GM23338 (cell line): ENCODE measurements at regions not wholly inside any gene's neighbourhood (a gene's known extent, or its start where the extent isn't known, plus 50 kb on each side); places are given as distances from the start of the nearest gene placed in this dataset.

Experiments used
- ATAC-seq: fragments of 200-7000 bp; cut with Tn5 transposase; 3 replicates; pipeline ENCODE4 v1.9.1; 2020
- DNase-seq: peaks from one replicate; pipeline ENCODE4 v3.0.0-alpha.2; 2015; ENCODE audit warnings: low spot score
- H2AFZ ChIP-seq: fragments of 200-600 bp; sonication (generic); 2 replicates; pipeline ENCODE4 v1.8.0; 2016; ENCODE audit warnings: antibody characterized with exemption, mild to moderate bottlenecking, moderate library complexity
- H3F3A ChIP-seq: fragments of 200-600 bp; sonication (generic); replicated peaks from 2 replicates; pipeline ENCODE4 v1.8.0; 2017; ENCODE audit warnings: antibody characterized with exemption, mixed run types, low read depth
- H3K27ac ChIP-seq: fragments of 200-600 bp; sonication (generic); 2 replicates; pipeline ENCODE4 v1.6.1; 2016; ENCODE audit warnings: low read depth
- H3K27me3 ChIP-seq: fragments of 200-600 bp; sonication (generic); 2 replicates; pipeline ENCODE4 v1.8.0; 2016; ENCODE audit warnings: mild to moderate bottlenecking, mixed run types, moderate library complexity; ENCODE audit not compliant: insufficient read depth
- H3K36me3 ChIP-seq: fragments of 200-600 bp; sonication (generic); 2 replicates; pipeline ENCODE4 v1.8.0; 2016; ENCODE audit warnings: mild to moderate bottlenecking; ENCODE audit not compliant: insufficient read depth
- H3K4me1 ChIP-seq: fragments of 200-600 bp; sonication (generic); 2 replicates; pipeline ENCODE4 v1.8.0; 2016; ENCODE audit warnings: mild to moderate bottlenecking, moderate library complexity; ENCODE audit not compliant: insufficient read depth
- H3K4me2 ChIP-seq: fragments of 200-600 bp; sonication (generic); 2 replicates; pipeline ENCODE4 v1.7.1; 2017; ENCODE audit warnings: mixed run types
- H3K4me3 ChIP-seq: fragments of 200-600 bp; sonication (generic); 2 replicates; pipeline ENCODE4 v1.6.1; 2016; ENCODE audit warnings: mixed run types
- H3K79me2 ChIP-seq: fragments of 200-600 bp; sonication (generic); replicated peaks from 2 replicates; pipeline ENCODE4 v1.8.0; 2017; ENCODE audit warnings: mild to moderate bottlenecking; ENCODE audit not compliant: insufficient read depth
- H3K9me2 ChIP-seq: fragments of 200-600 bp; sonication (generic); 2 replicates; pipeline ENCODE4 v1.8.0; 2017; ENCODE audit not compliant: insufficient read depth
- H4K20me1 ChIP-seq: fragments of 200-600 bp; sonication (generic); replicated peaks from 2 replicates; pipeline ENCODE4 v1.8.0; 2017; ENCODE audit warnings: mild to moderate bottlenecking; ENCODE audit not compliant: insufficient read depth
- H3K27ac Mint-ChIP-seq: 2 replicates; pipeline ENCODE4 v1.8.0; 2020; ENCODE audit warnings: inconsistent platforms, mild to moderate bottlenecking, moderate library complexity, mixed read lengths
- H3K27me3 Mint-ChIP-seq: 3 replicates; pipeline ENCODE4 v1.8.0; 2022; ENCODE audit warnings: low read depth, mild to moderate bottlenecking, moderate library complexity, mixed read lengths, inconsistent platforms; ENCODE audit not compliant: insufficient read depth, poor library complexity
- H3K36me3 Mint-ChIP-seq: 3 replicates; pipeline ENCODE4 v1.8.0; 2021; ENCODE audit warnings: low read depth, mild to moderate bottlenecking, inconsistent platforms, moderate library complexity, mixed read lengths
- H3K4me1 Mint-ChIP-seq: 3 replicates; pipeline ENCODE4 v1.8.0; 2020; ENCODE audit warnings: mild to moderate bottlenecking, inconsistent platforms, mixed read lengths
- H3K4me3 Mint-ChIP-seq: 3 replicates; pipeline ENCODE4 v1.8.0; 2021; ENCODE audit warnings: moderate library complexity, mild to moderate bottlenecking, inconsistent platforms, mixed read lengths
- H3K9me3 Mint-ChIP-seq: 3 replicates; pipeline ENCODE4 v1.8.0; 2020; ENCODE audit warnings: moderate library complexity, mild to moderate bottlenecking, inconsistent platforms, mixed read lengths
- CREB1 ChIP-seq: fragments of 250-450 bp; sonication (Bioruptor Pico); IDR thresholded peaks from 2 replicates; pipeline ENCODE4 v1.5.0; 2020; ENCODE audit warnings: low read depth, mild to moderate bottlenecking, moderate library complexity
- CTCF ChIP-seq, 2 experiments: fragments of 200-600 bp in 1 of 2; sonication (generic) in 1 of 2; conservative IDR thresholded peaks; 2 replicates each; pipeline versions ENCODE4 v1.5.1 to v1.6.1; 2016 to 2017; ENCODE audit warnings: antibody characterized with exemption in 2 of 2, low read depth in 2 of 2, mild to moderate bottlenecking in 2 of 2, moderate library complexity in 1 of 2
- EZH2 ChIP-seq: fragments of 200-600 bp; sonication (generic); IDR thresholded peaks from one replicate; pipeline ENCODE4 v1.8.0; 2017; ENCODE audit warnings: antibody characterized with exemption, mild to moderate bottlenecking, low read depth; ENCODE audit not compliant: unreplicated experiment
- EZH2phosphoT487 ChIP-seq: fragments of 200-600 bp; sonication (generic); IDR thresholded peaks from one replicate; pipeline ENCODE4 v1.8.1; 2018; ENCODE audit warnings: antibody characterized with exemption; ENCODE audit not compliant: unreplicated experiment
- JUNB ChIP-seq: IDR thresholded peaks from one replicate; pipeline ENCODE4 v1.6.1; 2016; ENCODE audit warnings: antibody characterized with exemption; ENCODE audit not compliant: unreplicated experiment
- NANOG ChIP-seq: IDR thresholded peaks from 2 replicates; pipeline ENCODE4 v1.6.1; 2016; ENCODE audit warnings: antibody characterized with exemption, borderline replicate concordance
- ZNF114 ChIP-seq: fragments of 250-450 bp; sonication (Bioruptor Pico); IDR thresholded peaks from 2 replicates; pipeline ENCODE4 v1.5.0; 2020; ENCODE audit warnings: mild to moderate bottlenecking, moderate library complexity
- TF ChIP-seq, protein P1 (sequence below): IDR thresholded peaks from one replicate; pipeline ENCODE4 v1.6.1; 2018; ENCODE audit warnings: antibody characterized with exemption; ENCODE audit not compliant: unreplicated experiment
- TF ChIP-seq, protein P2 (sequence below): fragments of 250-450 bp; sonication (Bioruptor Pico); IDR thresholded peaks from 2 replicates; pipeline ENCODE4 v1.5.0; 2020; ENCODE audit warnings: mild to moderate bottlenecking, moderate library complexity
- TF ChIP-seq, protein P3 (sequence below): IDR thresholded peaks from 2 replicates; pipeline ENCODE4 v1.6.1; 2016; ENCODE audit warnings: antibody characterized with exemption

DNA sequence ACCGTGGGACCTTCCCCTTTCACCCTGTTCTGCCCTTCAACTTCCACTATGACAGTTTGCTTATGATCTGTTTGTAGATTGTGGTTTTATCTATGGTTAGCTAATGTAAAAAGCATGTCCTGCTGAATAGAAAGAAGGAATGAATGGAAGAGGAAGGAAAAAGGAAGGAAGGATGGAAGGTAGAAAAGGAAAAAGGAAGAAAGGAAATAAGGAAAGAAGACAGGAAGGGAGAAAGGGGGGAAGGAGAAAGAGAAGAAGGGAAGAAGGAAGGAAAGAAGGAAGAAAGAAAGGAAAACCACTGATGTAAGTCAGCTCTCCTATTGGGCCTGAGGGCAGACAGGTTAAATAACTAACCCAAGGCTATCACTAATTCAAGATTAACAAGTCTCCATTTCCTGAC, 319.1 kb upstream of the KLF3 start:
- H4K20me1 ChIP-seq: no peaks in the 10 kb centered on the region
- no peaks in the 10 kb centered on the region for H3K79me2 ChIP-seq
- Mint-ChIP-seq H3K4me3 (no peak overlapping the region), H3K9me3 (peaks cover 26% of the 10 kb centered on the region), H3K4me1 (no peaks in the 10 kb centered on the region), H3K27ac (no peak overlapping the region), H3K36me3 (no peaks in the 10 kb centered on the region; the same call in none of the 3 replicates), H3K27me3 (no peaks in the 10 kb centered on the region)
- no peaks in the 10 kb centered on the region for H3K4me1 ChIP-seq
- H3K4me3 ChIP-seq: no peak overlapping the region
- ATAC-seq (no peak), DNase-seq (no peak)
- no peak overlapping the region for H2AFZ ChIP-seq
- H3K36me3 ChIP-seq: no peaks in the 10 kb centered on the region; the same call in 1 of the 2 replicates
- peaks cover 13% of the 10 kb centered on the region; the same call in 1 of the 2 replicates for H3K9me2 ChIP-seq
- no peak for TF ChIP-seq CTCF (conservative IDR thresholded peaks at IDR 0.05; ENCODE audit: low read depth in 2 of 2)
- TF ChIP-seq JUNB: no peak
- TF ChIP-seq ZNF114 (CRISPR knock-in tag): no peak
- TF ChIP-seq EZH2: no peak
- TF ChIP-seq, protein P1, sequence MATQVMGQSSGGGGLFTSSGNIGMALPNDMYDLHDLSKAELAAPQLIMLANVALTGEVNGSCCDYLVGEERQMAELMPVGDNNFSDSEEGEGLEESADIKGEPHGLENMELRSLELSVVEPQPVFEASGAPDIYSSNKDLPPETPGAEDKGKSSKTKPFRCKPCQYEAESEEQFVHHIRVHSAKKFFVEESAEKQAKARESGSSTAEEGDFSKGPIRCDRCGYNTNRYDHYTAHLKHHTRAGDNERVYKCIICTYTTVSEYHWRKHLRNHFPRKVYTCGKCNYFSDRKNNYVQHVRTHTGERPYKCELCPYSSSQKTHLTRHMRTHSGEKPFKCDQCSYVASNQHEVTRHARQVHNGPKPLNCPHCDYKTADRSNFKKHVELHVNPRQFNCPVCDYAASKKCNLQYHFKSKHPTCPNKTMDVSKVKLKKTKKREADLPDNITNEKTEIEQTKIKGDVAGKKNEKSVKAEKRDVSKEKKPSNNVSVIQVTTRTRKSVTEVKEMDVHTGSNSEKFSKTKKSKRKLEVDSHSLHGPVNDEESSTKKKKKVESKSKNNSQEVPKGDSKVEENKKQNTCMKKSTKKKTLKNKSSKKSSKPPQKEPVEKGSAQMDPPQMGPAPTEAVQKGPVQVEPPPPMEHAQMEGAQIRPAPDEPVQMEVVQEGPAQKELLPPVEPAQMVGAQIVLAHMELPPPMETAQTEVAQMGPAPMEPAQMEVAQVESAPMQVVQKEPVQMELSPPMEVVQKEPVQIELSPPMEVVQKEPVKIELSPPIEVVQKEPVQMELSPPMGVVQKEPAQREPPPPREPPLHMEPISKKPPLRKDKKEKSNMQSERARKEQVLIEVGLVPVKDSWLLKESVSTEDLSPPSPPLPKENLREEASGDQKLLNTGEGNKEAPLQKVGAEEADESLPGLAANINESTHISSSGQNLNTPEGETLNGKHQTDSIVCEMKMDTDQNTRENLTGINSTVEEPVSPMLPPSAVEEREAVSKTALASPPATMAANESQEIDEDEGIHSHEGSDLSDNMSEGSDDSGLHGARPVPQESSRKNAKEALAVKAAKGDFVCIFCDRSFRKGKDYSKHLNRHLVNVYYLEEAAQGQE: no peak
- TF ChIP-seq, protein P2, sequence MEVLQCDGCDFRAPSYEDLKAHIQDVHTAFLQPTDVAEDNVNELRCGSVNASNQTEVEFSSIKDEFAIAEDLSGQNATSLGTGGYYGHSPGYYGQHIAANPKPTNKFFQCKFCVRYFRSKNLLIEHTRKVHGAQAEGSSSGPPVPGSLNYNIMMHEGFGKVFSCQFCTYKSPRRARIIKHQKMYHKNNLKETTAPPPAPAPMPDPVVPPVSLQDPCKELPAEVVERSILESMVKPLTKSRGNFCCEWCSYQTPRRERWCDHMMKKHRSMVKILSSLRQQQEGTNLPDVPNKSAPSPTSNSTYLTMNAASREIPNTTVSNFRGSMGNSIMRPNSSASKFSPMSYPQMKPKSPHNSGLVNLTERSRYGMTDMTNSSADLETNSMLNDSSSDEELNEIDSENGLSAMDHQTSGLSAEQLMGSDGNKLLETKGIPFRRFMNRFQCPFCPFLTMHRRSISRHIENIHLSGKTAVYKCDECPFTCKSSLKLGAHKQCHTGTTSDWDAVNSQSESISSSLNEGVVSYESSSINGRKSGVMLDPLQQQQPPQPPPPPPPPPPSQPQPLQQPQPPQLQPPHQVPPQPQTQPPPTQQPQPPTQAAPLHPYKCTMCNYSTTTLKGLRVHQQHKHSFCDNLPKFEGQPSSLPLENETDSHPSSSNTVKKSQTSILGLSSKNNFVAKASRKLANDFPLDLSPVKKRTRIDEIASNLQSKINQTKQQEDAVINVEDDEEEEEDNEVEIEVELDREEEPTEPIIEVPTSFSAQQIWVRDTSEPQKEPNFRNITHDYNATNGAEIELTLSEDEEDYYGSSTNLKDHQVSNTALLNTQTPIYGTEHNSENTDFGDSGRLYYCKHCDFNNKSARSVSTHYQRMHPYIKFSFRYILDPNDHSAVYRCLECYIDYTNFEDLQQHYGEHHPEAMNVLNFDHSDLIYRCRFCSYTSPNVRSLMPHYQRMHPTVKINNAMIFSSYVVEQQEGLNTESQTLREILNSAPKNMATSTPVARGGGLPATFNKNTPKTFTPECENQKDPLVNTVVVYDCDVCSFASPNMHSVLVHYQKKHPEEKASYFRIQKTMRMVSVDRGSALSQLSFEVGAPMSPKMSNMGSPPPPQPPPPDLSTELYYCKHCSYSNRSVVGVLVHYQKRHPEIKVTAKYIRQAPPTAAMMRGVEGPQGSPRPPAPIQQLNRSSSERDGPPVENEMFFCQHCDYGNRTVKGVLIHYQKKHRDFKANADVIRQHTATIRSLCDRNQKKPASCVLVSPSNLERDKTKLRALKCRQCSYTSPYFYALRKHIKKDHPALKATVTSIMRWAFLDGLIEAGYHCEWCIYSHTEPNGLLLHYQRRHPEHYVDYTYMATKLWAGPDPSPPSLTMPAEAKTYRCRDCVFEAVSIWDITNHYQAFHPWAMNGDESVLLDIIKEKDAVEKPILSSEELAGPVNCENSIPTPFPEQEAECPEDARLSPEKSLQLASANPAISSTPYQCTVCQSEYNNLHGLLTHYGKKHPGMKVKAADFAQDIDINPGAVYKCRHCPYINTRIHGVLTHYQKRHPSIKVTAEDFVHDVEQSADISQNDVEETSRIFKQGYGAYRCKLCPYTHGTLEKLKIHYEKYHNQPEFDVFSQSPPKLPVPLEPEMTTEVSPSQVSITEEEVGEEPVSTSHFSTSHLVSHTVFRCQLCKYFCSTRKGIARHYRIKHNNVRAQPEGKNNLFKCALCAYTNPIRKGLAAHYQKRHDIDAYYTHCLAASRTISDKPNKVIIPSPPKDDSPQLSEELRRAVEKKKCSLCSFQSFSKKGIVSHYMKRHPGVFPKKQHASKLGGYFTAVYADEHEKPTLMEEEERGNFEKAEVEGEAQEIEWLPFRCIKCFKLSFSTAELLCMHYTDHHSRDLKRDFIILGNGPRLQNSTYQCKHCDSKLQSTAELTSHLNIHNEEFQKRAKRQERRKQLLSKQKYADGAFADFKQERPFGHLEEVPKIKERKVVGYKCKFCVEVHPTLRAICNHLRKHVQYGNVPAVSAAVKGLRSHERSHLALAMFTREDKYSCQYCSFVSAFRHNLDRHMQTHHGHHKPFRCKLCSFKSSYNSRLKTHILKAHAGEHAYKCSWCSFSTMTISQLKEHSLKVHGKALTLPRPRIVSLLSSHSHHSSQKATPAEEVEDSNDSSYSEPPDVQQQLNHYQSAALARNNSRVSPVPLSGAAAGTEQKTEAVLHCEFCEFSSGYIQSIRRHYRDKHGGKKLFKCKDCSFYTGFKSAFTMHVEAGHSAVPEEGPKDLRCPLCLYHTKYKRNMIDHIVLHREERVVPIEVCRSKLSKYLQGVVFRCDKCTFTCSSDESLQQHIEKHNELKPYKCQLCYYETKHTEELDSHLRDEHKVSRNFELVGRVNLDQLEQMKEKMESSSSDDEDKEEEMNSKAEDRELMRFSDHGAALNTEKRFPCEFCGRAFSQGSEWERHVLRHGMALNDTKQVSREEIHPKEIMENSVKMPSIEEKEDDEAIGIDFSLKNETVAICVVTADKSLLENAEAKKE (CRISPR knock-in tag): no peak
- TF ChIP-seq CREB1: no peak
- TF ChIP-seq, protein P3, sequence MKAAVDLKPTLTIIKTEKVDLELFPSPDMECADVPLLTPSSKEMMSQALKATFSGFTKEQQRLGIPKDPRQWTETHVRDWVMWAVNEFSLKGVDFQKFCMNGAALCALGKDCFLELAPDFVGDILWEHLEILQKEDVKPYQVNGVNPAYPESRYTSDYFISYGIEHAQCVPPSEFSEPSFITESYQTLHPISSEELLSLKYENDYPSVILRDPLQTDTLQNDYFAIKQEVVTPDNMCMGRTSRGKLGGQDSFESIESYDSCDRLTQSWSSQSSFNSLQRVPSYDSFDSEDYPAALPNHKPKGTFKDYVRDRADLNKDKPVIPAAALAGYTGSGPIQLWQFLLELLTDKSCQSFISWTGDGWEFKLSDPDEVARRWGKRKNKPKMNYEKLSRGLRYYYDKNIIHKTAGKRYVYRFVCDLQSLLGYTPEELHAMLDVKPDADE: no peak
- no peak for TF ChIP-seq EZH2phosphoT487
- TF ChIP-seq NANOG: no peak
- no peak overlapping the region for H3K4me2 ChIP-seq
- H3F3A ChIP-seq: no peaks in the 10 kb centered on the region
- no peak overlapping the region for H3K27ac ChIP-seq
- no peaks in the 10 kb centered on the region for H3K27me3 ChIP-seq
